ENCODE measurements at regions not wholly inside any gene's neighbourhood (a gene's known extent, or its start where the extent isn't known, plus 50 kb on each side); places are given as distances from the start of the nearest gene placed in this dataset.
"Not testable (repeated sequence)": the region's sequence is repeated elsewhere in the genome, so short reads cannot be mapped to it uniquely, and the experiment has no call there.

GRCh38 chr20:29497261-29497671 lies 1760.2 kb upstream of the DEFB115 start:
- H3K4me1 Mint-ChIP-seq, result no peaks in the 10 kb centered on the region
- Histone ChIP-seq H3K27me3 (ENCODE audit: insufficient read depth, low read length) (no peaks in the 10 kb centered on the region), H3K56ac (ENCODE audit: insufficient read length, low read depth, low read length) (no peak overlapping the region), H3K4me1 (ENCODE audit: insufficient read depth, low read length) (no peaks in the 10 kb centered on the region), H3K4me2 (ENCODE audit: insufficient read depth, insufficient read length, low read length) (no peak overlapping the region), H3T11ph (ENCODE audit: low read length) (no peak overlapping the region), H2BK20ac (ENCODE audit: low read depth, low read length, poor library complexity, severe bottlenecking) (no peak overlapping the region), H3K18ac (ENCODE audit: insufficient read length, low read depth, low read length) (no peak overlapping the region), H3K27ac (ENCODE audit: insufficient read length, low read depth, low read length) (no peak overlapping the region), H2BK5ac (ENCODE audit: insufficient read length, low read length) (no peak overlapping the region), H3K9ac (ENCODE audit: extremely low read depth, insufficient read length, low read length) (no peak overlapping the region), H2BK15ac (ENCODE audit: low read depth, low read length) (no peak overlapping the region), H4K91ac (ENCODE audit: insufficient read length, low read depth, low read length) (no peak overlapping the region), H2AFZ (ENCODE audit: low read length) (no peak overlapping the region), H2BK12ac (ENCODE audit: insufficient read length, low read depth, low read length) (no peak overlapping the region), H3K23ac (ENCODE audit: insufficient read length, low read depth, low read length) (no peak overlapping the region), H4K20me1 (ENCODE audit: control insufficient read depth, insufficient read depth, insufficient read length) (no peaks in the 10 kb centered on the region), H3K9me3 (ENCODE audit: control insufficient read depth, low read depth, low read length) (peaks cover 26% of the 10 kb centered on the region), H3K79me2 (ENCODE audit: insufficient read depth, low read length) (no peaks in the 10 kb centered on the region), H4K5ac (ENCODE audit: insufficient read length, low read depth, low read length) (no peak overlapping the region), H2AK5ac (ENCODE audit: insufficient read length, low read length) (no peak overlapping the region), H3K23me2 (ENCODE audit: insufficient read length, low read depth, low read length, poor library complexity, severe bottlenecking) (no peaks in the 10 kb centered on the region), H3K4ac (ENCODE audit: low read depth, low read length) (no peak overlapping the region), H3K79me1 (ENCODE audit: insufficient read depth, low read depth, low read length, poor library complexity, severe bottlenecking) (no peaks in the 10 kb centered on the region), H3K14ac (ENCODE audit: insufficient read depth, low read length) (no peak overlapping the region), H4K8ac (replicated peaks; ENCODE audit: insufficient read length, low read depth, low read length) (no peak overlapping the region), H2BK120ac (ENCODE audit: low read depth, low read length, poor library complexity, severe bottlenecking) (no peak overlapping the region)
- H3K27me3 Mint-ChIP-seq (ENCODE audit: low read depth), result no peaks in the 10 kb centered on the region
- H3K9me3 Mint-ChIP-seq, result peaks cover 42 to 49% of the 10 kb centered on the region in 2 experiments
- no peak for DNase-seq
- no peak overlapping the region for H3K4me3 Mint-ChIP-seq
- WGBS (ENCODE audit: extremely low coverage, insufficient read length, low lambda C conversion rate), result no CpG with 5 or more reads among the region's 39 CpGs
- TF ChIP-seq, protein P1, sequence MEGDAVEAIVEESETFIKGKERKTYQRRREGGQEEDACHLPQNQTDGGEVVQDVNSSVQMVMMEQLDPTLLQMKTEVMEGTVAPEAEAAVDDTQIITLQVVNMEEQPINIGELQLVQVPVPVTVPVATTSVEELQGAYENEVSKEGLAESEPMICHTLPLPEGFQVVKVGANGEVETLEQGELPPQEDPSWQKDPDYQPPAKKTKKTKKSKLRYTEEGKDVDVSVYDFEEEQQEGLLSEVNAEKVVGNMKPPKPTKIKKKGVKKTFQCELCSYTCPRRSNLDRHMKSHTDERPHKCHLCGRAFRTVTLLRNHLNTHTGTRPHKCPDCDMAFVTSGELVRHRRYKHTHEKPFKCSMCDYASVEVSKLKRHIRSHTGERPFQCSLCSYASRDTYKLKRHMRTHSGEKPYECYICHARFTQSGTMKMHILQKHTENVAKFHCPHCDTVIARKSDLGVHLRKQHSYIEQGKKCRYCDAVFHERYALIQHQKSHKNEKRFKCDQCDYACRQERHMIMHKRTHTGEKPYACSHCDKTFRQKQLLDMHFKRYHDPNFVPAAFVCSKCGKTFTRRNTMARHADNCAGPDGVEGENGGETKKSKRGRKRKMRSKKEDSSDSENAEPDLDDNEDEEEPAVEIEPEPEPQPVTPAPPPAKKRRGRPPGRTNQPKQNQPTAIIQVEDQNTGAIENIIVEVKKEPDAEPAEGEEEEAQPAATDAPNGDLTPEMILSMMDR (conservative IDR thresholded peaks at IDR 0.05), result no peak
- H3K36me3 Mint-ChIP-seq (ENCODE audit: insufficient read depth in 1 of 3, low read depth in 3 of 3), result peaks cover 0 to 3% (median 2%) of the 10 kb centered on the region in 3 experiments; a peak in 3 of 7 replicates
- H3K27ac Mint-ChIP-seq, result no peak overlapping the region

DNA sequence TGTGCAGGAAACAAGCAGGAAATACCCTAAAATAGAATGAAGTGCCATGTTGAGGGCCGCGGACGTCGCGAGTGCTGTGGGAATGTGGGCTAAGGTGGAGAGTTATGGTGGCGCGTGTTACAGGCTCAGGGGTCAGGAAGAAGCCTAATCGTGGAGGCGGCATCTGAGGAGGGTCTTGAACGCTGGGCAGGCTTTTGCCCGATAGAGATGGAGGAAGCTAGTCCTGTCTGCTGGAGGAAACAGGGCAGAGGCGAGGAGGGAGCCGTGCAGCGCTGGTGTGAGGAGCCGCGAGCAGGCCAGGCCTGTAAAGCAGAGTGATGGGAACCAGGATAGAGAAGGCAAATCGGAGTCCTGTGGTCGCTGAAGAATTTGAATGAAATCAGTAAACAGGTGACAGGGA lies 1759.8 kb upstream of the DEFB115 start:
- not testable (repeated sequence) for H2AFZ ChIP-seq (ENCODE audit: low read length); H3K14ac ChIP-seq (ENCODE audit: insufficient read depth, low read length); H3K9ac ChIP-seq (ENCODE audit: extremely low read depth, insufficient read length, low read length); H3T11ph ChIP-seq (ENCODE audit: low read length); H3K36me3 Mint-ChIP-seq (ENCODE audit: insufficient read depth in 1 of 3, low read depth in 3 of 3); H3K4ac ChIP-seq (ENCODE audit: low read depth, low read length); H3K27me3 Mint-ChIP-seq (ENCODE audit: low read depth); H3K4me2 ChIP-seq (ENCODE audit: insufficient read depth, insufficient read length, low read length); DNase-seq; H3K27me3 ChIP-seq (ENCODE audit: insufficient read depth, low read length); H3K27ac ChIP-seq (ENCODE audit: insufficient read length, low read depth, low read length); H3K27ac Mint-ChIP-seq; H3K23ac ChIP-seq (ENCODE audit: insufficient read length, low read depth, low read length); H2BK20ac ChIP-seq (ENCODE audit: low read depth, low read length, poor library complexity, severe bottlenecking); H4K91ac ChIP-seq (ENCODE audit: insufficient read length, low read depth, low read length); H3K79me2 ChIP-seq (ENCODE audit: insufficient read depth, low read length); H2BK15ac ChIP-seq (ENCODE audit: low read depth, low read length); H2BK12ac ChIP-seq (ENCODE audit: insufficient read length, low read depth, low read length); H2BK120ac ChIP-seq (ENCODE audit: low read depth, low read length, poor library complexity, severe bottlenecking); H2AK5ac ChIP-seq (ENCODE audit: insufficient read length, low read length); H3K23me2 ChIP-seq (ENCODE audit: insufficient read length, low read depth, low read length, poor library complexity, severe bottlenecking); H3K79me1 ChIP-seq (ENCODE audit: insufficient read depth, low read depth, low read length, poor library complexity, severe bottlenecking); H3K18ac ChIP-seq (ENCODE audit: insufficient read length, low read depth, low read length); H3K56ac ChIP-seq (ENCODE audit: insufficient read length, low read depth, low read length); H4K8ac ChIP-seq (replicated peaks; ENCODE audit: insufficient read length, low read depth, low read length); H4K20me1 ChIP-seq (ENCODE audit: control insufficient read depth, insufficient read depth, insufficient read length); H3K4me3 Mint-ChIP-seq; H3K4me1 ChIP-seq (ENCODE audit: insufficient read depth, low read length); H3K4me1 Mint-ChIP-seq; H4K5ac ChIP-seq (ENCODE audit: insufficient read length, low read depth, low read length); H2BK5ac ChIP-seq (ENCODE audit: insufficient read length, low read length)
- peaks cover 42 to 49% of the 10 kb centered on the region in 2 experiments for H3K9me3 Mint-ChIP-seq
- H3K9me3 ChIP-seq (ENCODE audit: control insufficient read depth, low read depth, low read length), result peaks cover 26% of the 10 kb centered on the region
- no CpG with 5 or more reads among the region's 18 CpGs for WGBS (ENCODE audit: extremely low coverage, insufficient read length, low lambda C conversion rate)

All from H9 (cell line).